K562 (cell line): ENCODE measurements at regions not wholly inside any gene's neighbourhood (a gene's known extent, or its start where the extent isn't known, plus 50 kb on each side); places are given as distances from the start of the nearest gene placed in this dataset.

ENCODE experiments used
- ATAC-seq: fragments of 200-7000 bp; cut with Tn5 transposase; 3 replicates; pipeline ENCODE4 v1.9.1; 2020; ENCODE audit warnings: moderate library complexity
- BruUV-seq: library from RNA; stranded (reverse); fragments of 400-500 nt; replicated peaks from 2 replicates; lab custom pipeline; 2021; lab: Mats Ljungman, UMichigan
- CTCF ChIA-PET: fragments of 300-600 bp; formaldehyde crosslinking; extraction: SDS; loops from one replicate; lab custom pipeline; 2021; ENCODE audit warnings: low intra/inter-chr PET ratio; lab: Yijun Ruan, JAX
- POLR2A ChIA-PET: fragments of 300-600, 350-650 bp; sonication (Branson Sonifier 250); formaldehyde crosslinking; extraction: SDS; loops from one replicate; lab custom pipeline; 2021; ENCODE audit warnings: antibody characterized with exemption, inconsistent platforms; lab: Yijun Ruan, JAX
- DNase-seq, 4 experiments: peaks; one replicate each; pipeline versions ENCODE4 v3.0.0 to v3.0.0-alpha.2; 2011 to 2018; ENCODE audit warnings: low spot score in 3 of 4, mixed read lengths in 3 of 4; ENCODE audit errors: extremely low read depth in 1 of 4
- FAIRE-seq: peaks from 2 replicates; lab custom pipeline; 2011; peaks lifted over from hg19 to GRCh38; lab: Jason Lieb, UNC
- H2AFZ ChIP-seq: 2 replicates; pipeline ENCODE4 v1.6.0; 2011; ENCODE audit warnings: low read depth, low read length, control low read depth, inconsistent platforms
- H3K27ac ChIP-seq: fragments of 200-600 bp; 3 replicates; pipeline ENCODE4 v1.8.0; 2011; ENCODE audit warnings: low read depth, mild to moderate bottlenecking, control low read depth, inconsistent platforms, low read length, moderate library complexity, mixed read lengths; ENCODE audit errors: extremely low read depth
- H3K27me3 ChIP-seq, 2 experiments: fragments of 300-600 bp in 1 of 2; 2 replicates in 1 of 2; 3 replicates in 1 of 2; pipeline versions ENCODE4 v1.6.0 to v1.8.0; 2011; ENCODE audit warnings: inconsistent platforms in 2 of 2, low read length in 2 of 2, mild to moderate bottlenecking in 1 of 2, mixed read lengths in 1 of 2, moderate library complexity in 1 of 2; ENCODE audit not compliant: control insufficient read depth in 2 of 2, insufficient read depth in 2 of 2
- H3K36me3 ChIP-seq: fragments of 300-600 bp; 3 replicates; pipeline ENCODE4 v1.8.0; 2011; ENCODE audit warnings: mild to moderate bottlenecking, low read length, inconsistent platforms; ENCODE audit not compliant: control insufficient read depth, insufficient read depth
- H3K4me1 ChIP-seq, 2 experiments: fragments of 200-600 bp in 1 of 2; replicated peaks in 1 of 2; 2 replicates in 1 of 2; 3 replicates in 1 of 2; pipeline versions ENCODE4 v1.5.1 to v1.8.0; 2011; ENCODE audit warnings: inconsistent platforms in 2 of 2, low read length in 2 of 2, mild to moderate bottlenecking in 1 of 2, mixed read lengths in 1 of 2, moderate library complexity in 1 of 2; ENCODE audit not compliant: control insufficient read depth in 2 of 2, insufficient read depth in 2 of 2
- H3K4me2 ChIP-seq: 2 replicates; pipeline ENCODE4 v1.6.1; 2011; ENCODE audit warnings: low read length, control low read depth, inconsistent platforms, mixed read lengths; ENCODE audit not compliant: insufficient read depth
- H3K4me3 ChIP-seq: fragments of 200-600 bp; sonication (generic), shearing (Covaris generic); 2 replicates; pipeline ENCODE4 v1.5.1; 2016; ENCODE audit warnings: control low read depth, inconsistent platforms
- H3K79me2 ChIP-seq: fragments of 200-600 bp; 3 replicates; pipeline ENCODE4 v1.8.0; 2011; ENCODE audit warnings: low read length, inconsistent platforms; ENCODE audit not compliant: control insufficient read depth, insufficient read depth
- H3K9ac ChIP-seq, 2 experiments: 2 replicates each; pipeline versions ENCODE4 v1.6.0 to v1.6.1; 2011; ENCODE audit warnings: low read depth in 2 of 2, low read length in 2 of 2, control low read depth in 1 of 2, inconsistent platforms in 1 of 2, mild to moderate bottlenecking in 1 of 2, mixed read lengths in 1 of 2; ENCODE audit not compliant: insufficient read depth in 1 of 2
- H3K9me1 ChIP-seq: one replicate; pipeline ENCODE4 v1.6.0; 2011; ENCODE audit warnings: inconsistent platforms, mild to moderate bottlenecking, low read length, moderate library complexity; ENCODE audit not compliant: control insufficient read depth, insufficient read depth
- H3K9me3 ChIP-seq: replicated peaks from 2 replicates; pipeline ENCODE4 v1.5.1; 2011; ENCODE audit warnings: low read depth, low read length, inconsistent platforms; ENCODE audit not compliant: control insufficient read depth, insufficient read depth
- H4K20me1 ChIP-seq: replicated peaks from 2 replicates; pipeline ENCODE4 v1.6.1; 2011; ENCODE audit warnings: low read length, inconsistent platforms, mixed read lengths; ENCODE audit not compliant: control insufficient read depth, insufficient read depth
- FOXJ2 ChIP-seq: fragments of 200-800 bp; sonication (Bioruptor generic); IDR thresholded peaks from 2 replicates; pipeline ENCODE4 v1.6.1; 2016; ENCODE audit warnings: missing genetic modification characterization, missing compliant biosample characterization
- FOXO4 ChIP-seq: fragments of 450-650 bp; formaldehyde crosslinking; IDR thresholded peaks from 2 replicates; pipeline ENCODE4 v1.4.0; 2020; ENCODE audit warnings: mild to moderate bottlenecking, moderate library complexity
- HMG20A ChIP-seq: fragments of 450-650 bp; formaldehyde crosslinking; conservative IDR thresholded peaks from 2 replicates; pipeline ENCODE4 v1.4.0; 2020; ENCODE audit warnings: mild to moderate bottlenecking, mixed read lengths
- MEIS2 ChIP-seq: fragments of 450-650 bp; IDR thresholded peaks from 2 replicates; pipeline ENCODE4 v1.6.1; 2014; ENCODE audit warnings: mild to moderate bottlenecking; ENCODE audit not compliant: partially characterized antibody
- PBX2 ChIP-seq, 2 experiments: IDR thresholded peaks in 1 of 2; conservative IDR thresholded peaks in 1 of 2; 2 replicates each; pipeline ENCODE4 v1.6.1; 2016; ENCODE audit warnings: low read depth in 2 of 2, mild to moderate bottlenecking in 1 of 2, missing compliant biosample characterization in 1 of 2, missing genetic modification characterization in 1 of 2, moderate library complexity in 1 of 2
- PKNOX1 ChIP-seq: fragments of 450-650 bp; IDR thresholded peaks from 2 replicates; pipeline ENCODE4 v1.6.1; 2016
- ZNF707 ChIP-seq: fragments of 250-450 bp; sonication (Bioruptor Pico); conservative IDR thresholded peaks from 2 replicates; pipeline ENCODE4 v1.8.0; 2022; ENCODE audit warnings: inconsistent platforms, mild to moderate bottlenecking, moderate library complexity
- WGBS: fragments of 100-300 bp; shearing (Covaris generic); methylation state at CpG from one replicate; pipeline ENCODE4 v1.1.6; 2016; ENCODE audit warnings: low coverage, mixed read lengths; ENCODE audit not compliant: insufficient coverage; ENCODE audit errors: missing lambda C conversion rate; 5-methylcytosine and 5-hydroxymethylcytosine counted together
- in situ Hi-C: fragments of 300-500 bp; cut with MboI; formaldehyde crosslinking; loops from 4 replicates; pipeline ENCODE4 v1.15.0; 2018; ENCODE audit warnings: inconsistent platforms, mixed read lengths
- intact Hi-C: fragments of 100-400 bp; cut with micrococcal nuclease; formaldehyde crosslinking; loops from 2 replicates; pipeline ENCODE4 v1.14.2; 2022

GRCh38 chr5:74433255-74433895 lies 207.2 kb downstream of the ENC1 start:
- Histone ChIP-seq H3K27me3 (peaks cover 0 to 5% of the 10 kb centered on the region in 2 experiments; a peak in 2 of 5 replicates), H3K36me3 (no peaks in the 10 kb centered on the region), H3K4me2 (no peak overlapping the region), H3K9me3 (no peaks in the 10 kb centered on the region), H3K4me3 (no peak overlapping the region), H3K9me1 (no peaks in the 10 kb centered on the region), H3K79me2 (no peaks in the 10 kb centered on the region), H3K4me1 (no peaks in the 10 kb centered on the region), H4K20me1 (no peaks in the 10 kb centered on the region)
- FAIRE-seq (no peak), ATAC-seq (no peak), DNase-seq (no peak)
- ChIA-PET CTCF (no interaction called here), POLR2A (interaction anchor here (0.7 kb wide), 1 partner anchor 1046 kb away, joined by 3 read pairs; no protein-coding TSS in a partner anchor)
- in situ Hi-C loops = no loop called here
- intact Hi-C loops = no loop called here
- WGBS = 2% methylated on average over 7 of the region's 7 CpGs
- TF ChIP-seq MEIS2 (peak; percentile 65), FOXJ2 (tag) (no peak), FOXO4 (CRISPR knock-in tag) (no peak), PKNOX1 (peak; percentile 14; the same call in 1 of the 2 replicates), ZNF707 (no peak), PBX2 (CRISPR knock-in tag; IDR thresholded peaks at IDR 0.05; ENCODE audit: low read depth) (no peak), PBX2 (tag; conservative IDR thresholded peaks at IDR 0.05; ENCODE audit: low read depth) (peak; percentile 61), HMG20A (no peak)
- TF ChIP-seq, all 486 proteins: peak for 3
- H2AFZ ChIP-seq = no peak overlapping the region
- no TSS peak for BruUV-seq
- no peak overlapping the region for H3K27ac ChIP-seq
- H3K9ac ChIP-seq = no peak overlapping the region
